ENCODE measurements at regions not wholly inside any gene's neighbourhood (a gene's known extent, or its start where the extent isn't known, plus 50 kb on each side); places are given as distances from the start of the nearest gene placed in this dataset.

DNA sequence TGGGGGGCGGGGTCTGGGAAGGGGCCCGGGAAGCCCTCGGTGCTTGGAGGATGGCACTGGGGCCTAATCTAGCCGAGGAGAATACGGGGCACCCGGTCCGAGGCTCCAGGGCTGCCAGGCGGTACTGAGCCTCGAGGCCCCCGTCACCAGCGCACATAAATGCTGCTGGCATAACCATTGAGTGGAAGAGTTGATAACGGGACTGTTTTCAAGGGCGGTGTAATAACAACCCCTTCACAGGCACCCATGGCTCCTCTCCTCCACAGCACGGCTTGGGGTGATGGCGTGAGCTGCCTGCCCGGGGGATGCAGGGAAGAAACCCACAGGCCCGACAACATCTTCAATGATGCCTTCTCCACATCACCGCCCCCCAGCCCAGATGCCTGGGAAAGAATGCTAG is 130.7 kb downstream of the FAM53A start:
- TF ChIP-seq, protein P1, sequence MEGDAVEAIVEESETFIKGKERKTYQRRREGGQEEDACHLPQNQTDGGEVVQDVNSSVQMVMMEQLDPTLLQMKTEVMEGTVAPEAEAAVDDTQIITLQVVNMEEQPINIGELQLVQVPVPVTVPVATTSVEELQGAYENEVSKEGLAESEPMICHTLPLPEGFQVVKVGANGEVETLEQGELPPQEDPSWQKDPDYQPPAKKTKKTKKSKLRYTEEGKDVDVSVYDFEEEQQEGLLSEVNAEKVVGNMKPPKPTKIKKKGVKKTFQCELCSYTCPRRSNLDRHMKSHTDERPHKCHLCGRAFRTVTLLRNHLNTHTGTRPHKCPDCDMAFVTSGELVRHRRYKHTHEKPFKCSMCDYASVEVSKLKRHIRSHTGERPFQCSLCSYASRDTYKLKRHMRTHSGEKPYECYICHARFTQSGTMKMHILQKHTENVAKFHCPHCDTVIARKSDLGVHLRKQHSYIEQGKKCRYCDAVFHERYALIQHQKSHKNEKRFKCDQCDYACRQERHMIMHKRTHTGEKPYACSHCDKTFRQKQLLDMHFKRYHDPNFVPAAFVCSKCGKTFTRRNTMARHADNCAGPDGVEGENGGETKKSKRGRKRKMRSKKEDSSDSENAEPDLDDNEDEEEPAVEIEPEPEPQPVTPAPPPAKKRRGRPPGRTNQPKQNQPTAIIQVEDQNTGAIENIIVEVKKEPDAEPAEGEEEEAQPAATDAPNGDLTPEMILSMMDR (IDR thresholded peaks at IDR 0.05): no peak
- no peak for TF ChIP-seq POLR2A (IDR thresholded peaks at IDR 0.05)
- no peak for TF ChIP-seq POLR2AphosphoS5 (IDR thresholded peaks at IDR 0.05)
